HepG2 (cell line): ENCODE measurements at regions not wholly inside any gene's neighbourhood (a gene's known extent, or its start where the extent isn't known, plus 50 kb on each side); places are given as distances from the start of the nearest gene placed in this dataset.
A peak's percentile ranks its signal among the peaks of the same experiment; 100 is the strongest.

Source experiments
- ARNTL ChIP-seq: sonication (generic); formaldehyde crosslinking; IDR thresholded peaks from 2 replicates; pipeline ENCODE4 v1.4.0; 2020; ENCODE audit warnings: mild to moderate bottlenecking, missing genetic modification reagents
- FOXA1 ChIP-seq, 2 experiments: fragments of 450-650 bp in 1 of 2; sonication (generic) in 1 of 2; formaldehyde crosslinking in 1 of 2; IDR thresholded peaks; 2 replicates each; pipeline versions ENCODE4 v1.4.0 to v1.6.1; 2016 to 2020; ENCODE audit warnings: missing genetic modification reagents in 1 of 2
- IRF2 ChIP-seq: IDR thresholded peaks from 2 replicates; pipeline ENCODE4 v1.6.1; 2018; ENCODE audit warnings: missing genetic modification reagents, missing compliant biosample characterization
- KMT2B ChIP-seq: IDR thresholded peaks from 2 replicates; pipeline ENCODE4 v1.6.1; 2016; ENCODE audit warnings: missing genetic modification reagents, missing compliant biosample characterization
- MED1 ChIP-seq: sonication (generic); formaldehyde crosslinking; IDR thresholded peaks from 2 replicates; pipeline ENCODE4 v1.4.0; 2020; ENCODE audit warnings: missing genetic modification reagents
- NFE2L1 ChIP-seq: sonication (generic); formaldehyde crosslinking; IDR thresholded peaks from 2 replicates; pipeline ENCODE4 v1.4.0; 2020; ENCODE audit warnings: missing genetic modification reagents, mild to moderate bottlenecking, borderline replicate concordance
- NR2F1 ChIP-seq, 2 experiments: fragments of 450-650 bp in 1 of 2; formaldehyde crosslinking in 1 of 2; IDR thresholded peaks; 2 replicates each; pipeline versions ENCODE4 v1.5.0 to v1.6.1; 2016 to 2020; ENCODE audit warnings: mild to moderate bottlenecking in 1 of 2, missing compliant biosample characterization in 1 of 2, missing genetic modification reagents in 1 of 2, moderate library complexity in 1 of 2
- NR2F6 ChIP-seq, 2 experiments: IDR thresholded peaks; 2 replicates each; pipeline ENCODE4 v1.6.1; 2016; ENCODE audit warnings: antibody characterized with exemption in 1 of 2, mild to moderate bottlenecking in 1 of 2
- RXRB ChIP-seq: IDR thresholded peaks from 2 replicates; pipeline ENCODE4 v1.6.1; 2016; ENCODE audit warnings: borderline replicate concordance, missing genetic modification reagents, missing compliant biosample characterization
- SAP130 ChIP-seq: IDR thresholded peaks from 2 replicates; pipeline ENCODE4 v1.6.1; 2016; ENCODE audit warnings: low read depth
- SOX13 ChIP-seq, 3 experiments: fragments of 450-650 bp in 1 of 3; sonication (generic) in 1 of 3; formaldehyde crosslinking in 1 of 3; IDR thresholded peaks in 2 of 3; conservative IDR thresholded peaks in 1 of 3; 2 replicates each; pipeline versions ENCODE4 v1.5.0 to v1.6.1; 2016 to 2020; ENCODE audit warnings: antibody characterized with exemption in 1 of 3, mild to moderate bottlenecking in 1 of 3, missing compliant biosample characterization in 1 of 3, missing genetic modification reagents in 1 of 3, moderate library complexity in 1 of 3
- TARDBP ChIP-seq: sonication (generic); formaldehyde crosslinking; IDR thresholded peaks from 2 replicates; pipeline ENCODE4 v1.8.0; 2022; ENCODE audit warnings: mild to moderate bottlenecking, missing genetic modification reagents
- ZBTB3 ChIP-seq: sonication (generic); formaldehyde crosslinking; IDR thresholded peaks from 2 replicates; pipeline ENCODE4 v1.4.0; 2020; ENCODE audit warnings: low read depth, mild to moderate bottlenecking, moderate library complexity, missing genetic modification reagents, borderline replicate concordance
- ZNF282 ChIP-seq: fragments of 450-650 bp; IDR thresholded peaks from 2 replicates; pipeline ENCODE4 v1.6.1; 2018; ENCODE audit not compliant: partially characterized antibody
- ZNF441 ChIP-seq: sonication (generic); formaldehyde crosslinking; IDR thresholded peaks from 2 replicates; pipeline ENCODE4 v1.7.0; 2021; ENCODE audit warnings: missing genetic modification reagents, borderline replicate concordance
- ZNF841 ChIP-seq: sonication (generic); formaldehyde crosslinking; IDR thresholded peaks from 2 replicates; pipeline ENCODE4 v1.8.1; 2023; ENCODE audit warnings: missing genetic modification reagents, borderline replicate concordance
- ZSCAN31 ChIP-seq: sonication (generic); formaldehyde crosslinking; IDR thresholded peaks from 2 replicates; pipeline ENCODE4 v1.5.0; 2020; ENCODE audit warnings: low read depth, mild to moderate bottlenecking, missing genetic modification reagents
- TF ChIP-seq, protein P1 (sequence below): IDR thresholded peaks from 2 replicates; pipeline ENCODE4 v1.6.1; 2016; ENCODE audit warnings: mild to moderate bottlenecking
- TF ChIP-seq, protein P2 (sequence below): sonication (generic); formaldehyde crosslinking; IDR thresholded peaks from 2 replicates; pipeline ENCODE4 v1.8.1; 2023; ENCODE audit warnings: mild to moderate bottlenecking, missing genetic modification reagents
- TF ChIP-seq, protein P3 (sequence below): sonication (generic); formaldehyde crosslinking; IDR thresholded peaks from 2 replicates; pipeline ENCODE4 v1.4.0; 2020; ENCODE audit warnings: mild to moderate bottlenecking, missing genetic modification reagents, borderline replicate concordance

DNA sequence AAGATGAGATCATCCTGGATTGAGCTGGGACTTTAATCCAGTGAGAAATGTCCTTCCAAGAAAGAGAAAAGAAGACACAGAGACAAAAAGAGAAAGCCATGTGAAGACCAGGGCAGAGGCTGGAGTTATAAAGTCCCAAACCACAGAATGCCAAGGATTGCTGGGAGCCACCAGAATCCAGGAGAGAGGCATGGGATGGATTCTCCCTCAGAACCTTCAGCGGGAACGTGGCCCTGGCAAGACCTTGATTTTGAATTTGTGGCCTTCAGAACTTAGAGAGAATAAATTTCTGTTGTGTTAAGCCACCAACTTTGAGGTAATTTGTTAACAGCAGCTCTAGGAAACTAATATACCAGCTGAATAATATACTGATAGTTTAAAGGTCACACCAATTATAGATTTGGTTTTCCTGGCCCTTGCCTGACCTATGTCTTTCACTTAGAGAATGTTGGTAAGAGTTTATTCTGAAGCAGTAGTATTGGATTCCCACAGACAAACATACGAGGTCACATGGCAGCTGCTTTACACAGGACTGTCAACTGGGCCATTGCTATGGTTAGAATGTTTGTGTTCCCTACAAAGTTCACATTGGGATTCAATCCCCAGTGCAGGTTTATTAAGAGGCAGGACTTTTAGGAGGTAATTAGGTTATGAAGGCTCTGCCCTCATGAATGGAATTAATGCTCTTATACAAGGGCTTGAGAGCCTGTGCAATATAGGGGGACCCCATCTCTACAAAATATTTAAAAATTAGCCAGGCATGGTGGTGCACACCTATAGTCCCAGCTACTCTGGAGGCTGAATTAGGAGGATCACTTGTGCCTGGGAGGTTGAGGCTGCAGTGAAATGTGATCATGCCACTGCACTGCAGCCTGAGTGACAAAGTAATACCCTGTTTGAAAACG is 156.5 kb upstream of the EEA1 start (continued):
- TF ChIP-seq, protein P1, sequence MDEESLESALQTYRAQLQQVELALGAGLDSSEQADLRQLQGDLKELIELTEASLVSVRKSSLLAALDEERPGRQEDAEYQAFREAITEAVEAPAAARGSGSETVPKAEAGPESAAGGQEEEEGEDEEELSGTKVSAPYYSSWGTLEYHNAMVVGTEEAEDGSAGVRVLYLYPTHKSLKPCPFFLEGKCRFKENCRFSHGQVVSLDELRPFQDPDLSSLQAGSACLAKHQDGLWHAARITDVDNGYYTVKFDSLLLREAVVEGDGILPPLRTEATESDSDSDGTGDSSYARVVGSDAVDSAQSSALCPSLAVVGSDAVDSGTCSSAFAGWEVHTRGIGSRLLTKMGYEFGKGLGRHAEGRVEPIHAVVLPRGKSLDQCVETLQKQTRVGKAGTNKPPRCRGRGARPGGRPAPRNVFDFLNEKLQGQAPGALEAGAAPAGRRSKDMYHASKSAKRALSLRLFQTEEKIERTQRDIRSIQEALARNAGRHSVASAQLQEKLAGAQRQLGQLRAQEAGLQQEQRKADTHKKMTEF (CRISPR knock-in tag) = peak; percentile 61; the same call in 1 of the 2 replicates
- TF ChIP-seq ZNF841 (CRISPR knock-in tag) (no peak), SAP130 (CRISPR knock-in tag) (peak; percentile 52; the same call in 1 of the 2 replicates), RXRB (CRISPR knock-in tag) (peak; percentile 76; the same call in 1 of the 2 replicates), FOXA1 (IDR thresholded peaks at IDR 0.05) (no peak), FOXA1 (CRISPR knock-in tag; IDR thresholded peaks at IDR 0.05) (peak; percentile 53), NR2F1 (CRISPR knock-in tag; IDR thresholded peaks at IDR 0.05) (peak in 1 of 2 experiments; percentile 35; a peak in 1 of 4 replicates), NFE2L1 (CRISPR knock-in tag) (no peak), NR2F6 (IDR thresholded peaks at IDR 0.05) (no peak), NR2F6 (CRISPR knock-in tag; IDR thresholded peaks at IDR 0.05) (0 out of 2 replicates have a peak, but pooled peaks have one; percentile 30), TARDBP (CRISPR knock-in tag) (peak; percentile 56; the same call in 1 of the 2 replicates), KMT2B (CRISPR knock-in tag) (0 out of 2 replicates have a peak, but pooled peaks have one; percentile 39), ZSCAN31 (CRISPR knock-in tag) (no peak), ZNF441 (CRISPR knock-in tag) (no peak), SOX13 (IDR thresholded peaks at IDR 0.05) (no peak), SOX13 (CRISPR knock-in tag; conservative IDR thresholded peaks at IDR 0.05 in 1 of 2, IDR thresholded peaks at IDR 0.05 in 1 of 2) (peak in 1 of 2 experiments; percentile 75; a peak in 1 of 4 replicates), IRF2 (CRISPR knock-in tag) (0 out of 2 replicates have a peak, but pooled peaks have one; percentile 25), ARNTL (0 out of 2 replicates have a peak, but pooled peaks have one; percentile 31), ZBTB3 (CRISPR knock-in tag) (no peak), MED1 (CRISPR knock-in tag) (peak; percentile 70), ZNF282 (no peak)
- TF ChIP-seq, protein P2, sequence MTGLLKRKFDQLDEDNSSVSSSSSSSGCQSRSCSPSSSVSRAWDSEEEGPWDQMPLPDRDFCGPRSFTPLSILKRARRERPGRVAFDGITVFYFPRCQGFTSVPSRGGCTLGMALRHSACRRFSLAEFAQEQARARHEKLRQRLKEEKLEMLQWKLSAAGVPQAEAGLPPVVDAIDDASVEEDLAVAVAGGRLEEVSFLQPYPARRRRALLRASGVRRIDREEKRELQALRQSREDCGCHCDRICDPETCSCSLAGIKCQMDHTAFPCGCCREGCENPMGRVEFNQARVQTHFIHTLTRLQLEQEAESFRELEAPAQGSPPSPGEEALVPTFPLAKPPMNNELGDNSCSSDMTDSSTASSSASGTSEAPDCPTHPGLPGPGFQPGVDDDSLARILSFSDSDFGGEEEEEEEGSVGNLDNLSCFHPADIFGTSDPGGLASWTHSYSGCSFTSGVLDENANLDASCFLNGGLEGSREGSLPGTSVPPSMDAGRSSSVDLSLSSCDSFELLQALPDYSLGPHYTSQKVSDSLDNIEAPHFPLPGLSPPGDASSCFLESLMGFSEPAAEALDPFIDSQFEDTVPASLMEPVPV (CRISPR knock-in tag) = no peak
- TF ChIP-seq, protein P3, sequence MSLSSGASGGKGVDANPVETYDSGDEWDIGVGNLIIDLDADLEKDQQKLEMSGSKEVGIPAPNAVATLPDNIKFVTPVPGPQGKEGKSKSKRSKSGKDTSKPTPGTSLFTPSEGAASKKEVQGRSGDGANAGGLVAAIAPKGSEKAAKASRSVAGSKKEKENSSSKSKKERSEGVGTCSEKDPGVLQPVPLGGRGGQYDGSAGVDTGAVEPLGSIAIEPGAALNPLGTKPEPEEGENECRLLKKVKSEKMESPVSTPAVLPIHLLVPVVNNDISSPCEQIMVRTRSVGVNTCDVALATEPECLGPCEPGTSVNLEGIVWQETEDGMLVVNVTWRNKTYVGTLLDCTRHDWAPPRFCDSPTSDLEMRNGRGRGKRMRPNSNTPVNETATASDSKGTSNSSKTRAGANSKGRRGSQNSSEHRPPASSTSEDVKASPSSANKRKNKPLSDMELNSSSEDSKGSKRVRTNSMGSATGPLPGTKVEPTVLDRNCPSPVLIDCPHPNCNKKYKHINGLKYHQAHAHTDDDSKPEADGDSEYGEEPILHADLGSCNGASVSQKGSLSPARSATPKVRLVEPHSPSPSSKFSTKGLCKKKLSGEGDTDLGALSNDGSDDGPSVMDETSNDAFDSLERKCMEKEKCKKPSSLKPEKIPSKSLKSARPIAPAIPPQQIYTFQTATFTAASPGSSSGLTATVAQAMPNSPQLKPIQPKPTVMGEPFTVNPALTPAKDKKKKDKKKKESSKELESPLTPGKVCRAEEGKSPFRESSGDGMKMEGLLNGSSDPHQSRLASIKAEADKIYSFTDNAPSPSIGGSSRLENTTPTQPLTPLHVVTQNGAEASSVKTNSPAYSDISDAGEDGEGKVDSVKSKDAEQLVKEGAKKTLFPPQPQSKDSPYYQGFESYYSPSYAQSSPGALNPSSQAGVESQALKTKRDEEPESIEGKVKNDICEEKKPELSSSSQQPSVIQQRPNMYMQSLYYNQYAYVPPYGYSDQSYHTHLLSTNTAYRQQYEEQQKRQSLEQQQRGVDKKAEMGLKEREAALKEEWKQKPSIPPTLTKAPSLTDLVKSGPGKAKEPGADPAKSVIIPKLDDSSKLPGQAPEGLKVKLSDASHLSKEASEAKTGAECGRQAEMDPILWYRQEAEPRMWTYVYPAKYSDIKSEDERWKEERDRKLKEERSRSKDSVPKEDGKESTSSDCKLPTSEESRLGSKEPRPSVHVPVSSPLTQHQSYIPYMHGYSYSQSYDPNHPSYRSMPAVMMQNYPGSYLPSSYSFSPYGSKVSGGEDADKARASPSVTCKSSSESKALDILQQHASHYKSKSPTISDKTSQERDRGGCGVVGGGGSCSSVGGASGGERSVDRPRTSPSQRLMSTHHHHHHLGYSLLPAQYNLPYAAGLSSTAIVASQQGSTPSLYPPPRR = peak; percentile 31; the same call in 1 of the 2 replicates
